HepG2 (cell line): ENCODE measurements at regions not wholly inside any gene's neighbourhood (a gene's known extent, or its start where the extent isn't known, plus 50 kb on each side); places are given as distances from the start of the nearest gene placed in this dataset.

Experiments
- ATAC-seq: fragments of 200-7000 bp; cut with Tn5 transposase; 3 replicates; pipeline ENCODE4 v1.9.1; 2020; ENCODE audit warnings: mild to moderate bottlenecking, moderate library complexity
- BruUV-seq: library from RNA; stranded (reverse); fragments of 400-500 nt; replicated peaks from 2 replicates; lab custom pipeline; 2021; lab: Mats Ljungman, UMichigan
- CTCF ChIA-PET: fragments of 300-600 bp; formaldehyde crosslinking; extraction: SDS; loops from one replicate; lab custom pipeline; 2021; ENCODE audit warnings: low total read pairs, inconsistent platforms, low intra/inter-chr PET ratio; lab: Yijun Ruan, JAX
- POLR2A ChIA-PET: fragments of 350-600 bp; sonication (Branson Sonifier 250); formaldehyde crosslinking; loops from one replicate; lab custom pipeline; 2020; ENCODE audit warnings: antibody characterized with exemption, inconsistent platforms; lab: Yijun Ruan, JAX
- DNase-seq: peaks from one replicate; pipeline ENCODE4 v3.0.0-alpha.2; 2015; ENCODE audit warnings: low spot score
- FAIRE-seq: peaks from 3 replicates; lab custom pipeline; 2011; peaks lifted over from hg19 to GRCh38; lab: Jason Lieb, UNC
- H2AFZ ChIP-seq: one replicate; pipeline ENCODE4 v1.6.1; 2011; ENCODE audit warnings: low read length, inconsistent platforms
- H3K27ac ChIP-seq: fragments of 300-600 bp; 3 replicates; pipeline ENCODE4 v1.8.0; 2011; ENCODE audit warnings: mixed run types, mild to moderate bottlenecking, mixed read lengths, low read length, inconsistent platforms; ENCODE audit not compliant: insufficient read depth; ENCODE audit errors: extremely low read length
- H3K27me3 ChIP-seq, 2 experiments: fragments of 200-600 bp in 1 of 2; 2 replicates in 1 of 2; 3 replicates in 1 of 2; pipeline versions ENCODE4 v1.6.0 to v1.8.0; 2011; ENCODE audit warnings: low read length in 2 of 2, mild to moderate bottlenecking in 2 of 2, moderate library complexity in 2 of 2, inconsistent platforms in 1 of 2; ENCODE audit not compliant: insufficient read depth in 2 of 2, control insufficient read depth in 1 of 2
- H3K36me3 ChIP-seq, 2 experiments: fragments of 200-600 bp in 1 of 2; replicated peaks in 1 of 2; 2 replicates in 1 of 2; 3 replicates in 1 of 2; pipeline versions ENCODE4 v1.5.1 to v1.8.0; 2011; ENCODE audit warnings: low read length in 2 of 2, inconsistent platforms in 1 of 2; ENCODE audit not compliant: insufficient read depth in 2 of 2, control insufficient read depth in 1 of 2
- H3K4me1 ChIP-seq: 2 replicates; pipeline ENCODE4 v1.5.1; 2012; ENCODE audit warnings: low read length, inconsistent platforms; ENCODE audit not compliant: insufficient read depth
- H3K4me2 ChIP-seq: 2 replicates; pipeline ENCODE4 v1.6.0; 2011; ENCODE audit warnings: low read depth, low read length, inconsistent platforms
- H3K4me3 ChIP-seq, 3 experiments: fragments of 200-600 bp in 1 of 3; sonication (generic), shearing (Covaris generic) in 1 of 3; replicated peaks in 1 of 3; 2 replicates each; pipeline ENCODE4 v1.5.1; 2011 to 2016; ENCODE audit warnings: low read length in 3 of 3, inconsistent platforms in 2 of 3, low read depth in 2 of 3, mild to moderate bottlenecking in 2 of 3, control low read depth in 1 of 3, mixed read lengths in 1 of 3; ENCODE audit not compliant: insufficient read depth in 1 of 3
- H3K79me2 ChIP-seq: one replicate; pipeline ENCODE4 v1.6.1; 2011; ENCODE audit warnings: low read length, inconsistent platforms; ENCODE audit not compliant: insufficient read depth
- H3K9ac ChIP-seq: 2 replicates; pipeline ENCODE4 v1.6.0; 2011; ENCODE audit warnings: mild to moderate bottlenecking, low read depth, low read length, inconsistent platforms; ENCODE audit not compliant: insufficient read depth
- H3K9me3 ChIP-seq: 2 replicates; pipeline ENCODE4 v1.5.1; 2012; ENCODE audit warnings: mild to moderate bottlenecking, low read length
- H4K20me1 ChIP-seq: 2 replicates; pipeline ENCODE4 v1.6.0; 2011; ENCODE audit warnings: inconsistent platforms, mild to moderate bottlenecking, low read length, moderate library complexity; ENCODE audit not compliant: insufficient read depth
- CSRNP1 ChIP-seq: sonication (generic); formaldehyde crosslinking; IDR thresholded peaks from 2 replicates; pipeline ENCODE4 v1.8.1; 2023; ENCODE audit warnings: mild to moderate bottlenecking, missing genetic modification reagents
- GATA4 ChIP-seq: sonication (generic); IDR thresholded peaks from 2 replicates; pipeline ENCODE4 v1.6.1; 2016; ENCODE audit warnings: antibody characterized with exemption, low read depth, borderline replicate concordance
- HHEX ChIP-seq: IDR thresholded peaks from 2 replicates; pipeline ENCODE4 v1.6.1; 2016; ENCODE audit warnings: control low read depth
- MAFF ChIP-seq: IDR thresholded peaks from 2 replicates; pipeline ENCODE4 v1.6.1; 2011; ENCODE audit warnings: low read depth, low read length, improper control_type of control experiment
- NFE2L1 ChIP-seq: sonication (generic); formaldehyde crosslinking; IDR thresholded peaks from 2 replicates; pipeline ENCODE4 v1.4.0; 2020; ENCODE audit warnings: missing genetic modification reagents, mild to moderate bottlenecking, borderline replicate concordance
- TMF1 ChIP-seq: sonication (generic); formaldehyde crosslinking; IDR thresholded peaks from 2 replicates; pipeline ENCODE4 v1.8.1; 2022; ENCODE audit warnings: low read depth, missing genetic modification reagents
- TRIM22 ChIP-seq: fragments of 450-650 bp; IDR thresholded peaks from 2 replicates; pipeline ENCODE4 v1.6.1; 2017
- ZBTB38 ChIP-seq: sonication (generic); formaldehyde crosslinking; IDR thresholded peaks from 2 replicates; pipeline ENCODE4 v1.5.1; 2020; ENCODE audit warnings: mild to moderate bottlenecking, missing genetic modification reagents
- ZNF180 ChIP-seq: sonication (generic); formaldehyde crosslinking; IDR thresholded peaks from 2 replicates; pipeline ENCODE4 v1.4.0; 2020; ENCODE audit warnings: low read depth, missing genetic modification reagents, borderline replicate concordance
- ZNF547 ChIP-seq: sonication (generic); formaldehyde crosslinking; IDR thresholded peaks from 2 replicates; pipeline ENCODE4 v1.5.1; 2020; ENCODE audit warnings: mild to moderate bottlenecking, missing genetic modification reagents
- ZNF569 ChIP-seq: sonication (generic); formaldehyde crosslinking; IDR thresholded peaks from 2 replicates; pipeline ENCODE4 v1.5.0; 2020; ENCODE audit warnings: mild to moderate bottlenecking, missing genetic modification reagents, moderate library complexity, borderline replicate concordance
- ZNF766 ChIP-seq: sonication (generic); formaldehyde crosslinking; IDR thresholded peaks from 2 replicates; pipeline ENCODE4 v1.5.0; 2020; ENCODE audit warnings: missing genetic modification reagents, borderline replicate concordance
- WGBS: methylation state at CpG from one replicate; pipeline ENCODE4 v1.1.6; 2017; ENCODE audit warnings: low lambda C conversion rate; 5-methylcytosine and 5-hydroxymethylcytosine counted together
- in situ Hi-C: cut with HindIII; loops from 2 replicates; pipeline ENCODE4 v1.10.0; 2017; ENCODE audit warnings: low pct_unique_long_range_greater_than_20kb; ENCODE audit not compliant: extremely low pct_ligation_motif_present
- intact Hi-C: fragments of 100-400 bp; cut with micrococcal nuclease; formaldehyde crosslinking; loops from one replicate; pipeline ENCODE4 v1.10.0; 2022; ENCODE audit not compliant: unreplicated experiment
- TF ChIP-seq, protein P1 (sequence below): sonication (generic); formaldehyde crosslinking; IDR thresholded peaks from 2 replicates; pipeline ENCODE4 v1.4.0; 2020; ENCODE audit warnings: missing genetic modification reagents, low read depth, mild to moderate bottlenecking, borderline replicate concordance

GRCh38 chr6:137426007-137426689, 68.0 kb downstream of the OLIG3 start (continued):
- TF ChIP-seq CSRNP1 (CRISPR knock-in tag): no peak
- no peak for TF ChIP-seq NFE2L1 (CRISPR knock-in tag)
- peak; percentile 90 for TF ChIP-seq MAFF
- no peak for TF ChIP-seq ZNF569 (CRISPR knock-in tag)
- no peak for TF ChIP-seq TMF1 (CRISPR knock-in tag)
- TF ChIP-seq ZBTB38 (CRISPR knock-in tag): no peak

- H3K4me2 ChIP-seq: no peak overlapping the region
- BruUV-seq: no TSS peak
- ATAC-seq (no peak), FAIRE-seq (no peak), DNase-seq (no peak)
- H3K79me2 ChIP-seq: no peaks in the 10 kb centered on the region
- no peak overlapping the region for H3K4me3 ChIP-seq
- ChIA-PET POLR2A (no interaction called here), CTCF (no interaction called here)
- H3K27me3 ChIP-seq: no peaks in the 10 kb centered on the region
- TF ChIP-seq, protein P1, sequence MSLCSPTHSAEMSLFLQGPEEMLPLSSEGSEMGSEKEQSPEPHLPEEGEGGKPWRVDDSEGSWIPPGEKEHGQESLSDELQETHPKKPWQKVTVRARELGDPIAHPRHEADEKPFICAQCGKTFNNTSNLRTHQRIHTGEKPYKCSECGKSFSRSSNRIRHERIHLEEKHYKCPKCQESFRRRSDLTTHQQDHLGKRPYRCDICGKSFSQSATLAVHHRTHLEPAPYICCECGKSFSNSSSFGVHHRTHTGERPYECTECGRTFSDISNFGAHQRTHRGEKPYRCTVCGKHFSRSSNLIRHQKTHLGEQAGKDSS (CRISPR knock-in tag): no peak
- TF ChIP-seq ZNF766 (CRISPR knock-in tag): no peak
- no peak for TF ChIP-seq TRIM22
- no peak for TF ChIP-seq ZNF547 (CRISPR knock-in tag)
- no peak for TF ChIP-seq ZNF180 (CRISPR knock-in tag)
- TF ChIP-seq GATA4: no peak
- no peak for TF ChIP-seq HHEX (CRISPR knock-in tag)
- H2AFZ ChIP-seq: no peak overlapping the region
- intact Hi-C loops: no loop called here
- H3K4me1 ChIP-seq: peaks cover 23% of the 10 kb centered on the region
- H3K27ac ChIP-seq: no peak overlapping the region
- no peaks in the 10 kb centered on the region for H3K9me3 ChIP-seq
- H3K36me3 ChIP-seq: no peaks in the 10 kb centered on the region
- no peaks in the 10 kb centered on the region for H4K20me1 ChIP-seq
- 46% methylated on average over 3 of the region's 3 CpGs for WGBS
- no peak overlapping the region for H3K9ac ChIP-seq
- in situ Hi-C loops: no loop called here
Observed at GRCh38 chr6:137424251-137424650, 69.9 kb downstream of the OLIG3 start.
